Transverse colon (tissue), 4 donors: ENCODE measurements at regions not wholly inside any gene's neighbourhood (a gene's known extent, or its start where the extent isn't known, plus 50 kb on each side); places are given as distances from the start of the nearest gene placed in this dataset.

Experiments
- DNase-seq: peaks from one replicate; pipeline ENCODE4 v3.0.0-alpha.2; 2019
- H3K27ac ChIP-seq, 4 donors: fragments of 200-600 bp; sonication (generic); 2 replicates each; pipeline ENCODE4 v1.5.1; 2016 to 2018; ENCODE audit warnings: inconsistent platforms in 4 of 4
- H3K27me3 ChIP-seq: fragments of 200-600 bp; sonication (generic); 2 replicates; pipeline ENCODE4 v1.5.1; 2017; ENCODE audit warnings: inconsistent platforms
- H3K36me3 ChIP-seq, 4 donors: fragments of 200-600 bp; sonication (generic); 2 replicates each; pipeline ENCODE4 v1.5.1; 2017 to 2019; ENCODE audit warnings: inconsistent platforms in 4 of 4
- H3K4me1 ChIP-seq, 4 donors: fragments of 200-600 bp; sonication (generic); 2 replicates each; pipeline ENCODE4 v1.5.1; 2017 to 2020; ENCODE audit warnings: inconsistent platforms in 4 of 4
- H3K4me3 ChIP-seq, 4 donors: fragments of 200-600 bp; sonication (generic); 1 replicate in 1 of 4; 2 replicates in 3 of 4; pipeline versions ENCODE4 v1.5.1 to v1.6.1; 2017 to 2019; ENCODE audit warnings: inconsistent platforms in 4 of 4
- H3K9me3 ChIP-seq, 2 donors: fragments of 200-600 bp; sonication (generic); 2 replicates each; pipeline ENCODE4 v1.5.1; 2017 to 2019; ENCODE audit warnings: inconsistent platforms in 2 of 2
- EP300 ChIP-seq: sonication (generic); formaldehyde crosslinking; IDR thresholded peaks from one replicate; pipeline ENCODE4 v1.6.1; 2017; ENCODE audit warnings: antibody characterized with exemption, low read depth
- POLR2A ChIP-seq: fragments of 450-650 bp; IDR thresholded peaks from one replicate; pipeline ENCODE4 v1.6.1; 2016; ENCODE audit warnings: antibody characterized with exemption, mild to moderate bottlenecking, moderate library complexity
- POLR2AphosphoS5 ChIP-seq, 3 donors: sonication (generic); formaldehyde crosslinking; IDR thresholded peaks; one replicate each; pipeline ENCODE4 v1.6.1; 2016; ENCODE audit warnings: antibody characterized with exemption in 3 of 3
- WGBS, 2 donors: methylation state at CpG; one replicate each; pipeline ENCODE4 v1.1.5; 2018; ENCODE audit warnings: low coverage in 1 of 2; 5-methylcytosine and 5-hydroxymethylcytosine counted together
- in situ Hi-C, 4 donors: fragments of 200-750 bp; cut with MboI; loops; one replicate each; pipeline versions ENCODE4 v1.15.0 to v1.15.1; 2017; ENCODE audit warnings: low sequenced_read_pairs in 3 of 4, low pct_ligation_motif_present in 1 of 4, low pct_unique_long_range_greater_than_20kb in 1 of 4
- intact Hi-C: fragments of 100-400 bp; cut with DNase I; formaldehyde crosslinking; loops from one replicate; pipeline ENCODE4 v1.15.1; 2023; ENCODE audit warnings: low total_unique reads
- TF ChIP-seq, protein P1 (sequence below), 5 experiments: fragments of 200-600 bp in 3 of 5; fragments of 450-650 bp in 2 of 5; sonication (generic) in 3 of 5; IDR thresholded peaks; 1 replicate in 2 of 5; 2 replicates in 3 of 5; pipeline ENCODE4 v1.5.1; 2016 to 2017; ENCODE audit warnings: antibody characterized with exemption in 5 of 5, inconsistent platforms in 3 of 5, mild to moderate bottlenecking in 2 of 5, moderate library complexity in 1 of 5

DNA sequence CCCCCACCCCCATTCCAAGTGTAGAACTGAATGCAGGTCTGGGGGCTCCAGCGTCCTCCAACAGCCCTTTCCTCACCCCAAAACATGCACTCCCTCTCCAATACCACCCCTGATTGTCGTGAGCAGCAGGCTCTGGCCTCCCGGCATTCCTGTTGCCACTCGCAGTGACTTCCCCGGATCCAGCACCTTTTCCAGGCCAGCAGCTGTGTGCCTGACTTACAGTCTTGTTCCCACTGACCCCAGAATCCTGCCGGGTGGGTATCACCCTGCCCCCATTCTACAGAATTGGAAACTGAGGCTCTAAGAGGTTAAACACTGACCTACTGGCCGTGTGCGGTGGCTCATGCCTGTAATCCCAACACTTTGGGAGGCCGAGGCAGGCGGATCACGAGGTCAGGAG lies 127.2 kb downstream of the OLFM1 start:
- WGBS, 2 donors = 74% methylated on average over 11 of the region's 11 CpGs; no CpG with 5 or more reads in 1 of the 2 donors
- in situ Hi-C loops = no loop called here
- H3K4me1 ChIP-seq = no peaks in the 10 kb centered on the region
- no peak overlapping the region for H3K4me3 ChIP-seq
- intact Hi-C loops = no loop called here
- no peak overlapping the region for H3K27ac ChIP-seq
- TF ChIP-seq POLR2AphosphoS5 (IDR thresholded peaks at IDR 0.05) = no peak
- no peak for TF ChIP-seq EP300
- TF ChIP-seq POLR2A = no peak
- TF ChIP-seq, protein P1, sequence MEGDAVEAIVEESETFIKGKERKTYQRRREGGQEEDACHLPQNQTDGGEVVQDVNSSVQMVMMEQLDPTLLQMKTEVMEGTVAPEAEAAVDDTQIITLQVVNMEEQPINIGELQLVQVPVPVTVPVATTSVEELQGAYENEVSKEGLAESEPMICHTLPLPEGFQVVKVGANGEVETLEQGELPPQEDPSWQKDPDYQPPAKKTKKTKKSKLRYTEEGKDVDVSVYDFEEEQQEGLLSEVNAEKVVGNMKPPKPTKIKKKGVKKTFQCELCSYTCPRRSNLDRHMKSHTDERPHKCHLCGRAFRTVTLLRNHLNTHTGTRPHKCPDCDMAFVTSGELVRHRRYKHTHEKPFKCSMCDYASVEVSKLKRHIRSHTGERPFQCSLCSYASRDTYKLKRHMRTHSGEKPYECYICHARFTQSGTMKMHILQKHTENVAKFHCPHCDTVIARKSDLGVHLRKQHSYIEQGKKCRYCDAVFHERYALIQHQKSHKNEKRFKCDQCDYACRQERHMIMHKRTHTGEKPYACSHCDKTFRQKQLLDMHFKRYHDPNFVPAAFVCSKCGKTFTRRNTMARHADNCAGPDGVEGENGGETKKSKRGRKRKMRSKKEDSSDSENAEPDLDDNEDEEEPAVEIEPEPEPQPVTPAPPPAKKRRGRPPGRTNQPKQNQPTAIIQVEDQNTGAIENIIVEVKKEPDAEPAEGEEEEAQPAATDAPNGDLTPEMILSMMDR (IDR thresholded peaks at IDR 0.05) = no peak
- peaks cover 26% of the 10 kb centered on the region for H3K27me3 ChIP-seq
- H3K9me3 ChIP-seq = no peaks in the 10 kb centered on the region
- no peaks in the 10 kb centered on the region for H3K36me3 ChIP-seq
- DNase-seq = no peak

DNA sequence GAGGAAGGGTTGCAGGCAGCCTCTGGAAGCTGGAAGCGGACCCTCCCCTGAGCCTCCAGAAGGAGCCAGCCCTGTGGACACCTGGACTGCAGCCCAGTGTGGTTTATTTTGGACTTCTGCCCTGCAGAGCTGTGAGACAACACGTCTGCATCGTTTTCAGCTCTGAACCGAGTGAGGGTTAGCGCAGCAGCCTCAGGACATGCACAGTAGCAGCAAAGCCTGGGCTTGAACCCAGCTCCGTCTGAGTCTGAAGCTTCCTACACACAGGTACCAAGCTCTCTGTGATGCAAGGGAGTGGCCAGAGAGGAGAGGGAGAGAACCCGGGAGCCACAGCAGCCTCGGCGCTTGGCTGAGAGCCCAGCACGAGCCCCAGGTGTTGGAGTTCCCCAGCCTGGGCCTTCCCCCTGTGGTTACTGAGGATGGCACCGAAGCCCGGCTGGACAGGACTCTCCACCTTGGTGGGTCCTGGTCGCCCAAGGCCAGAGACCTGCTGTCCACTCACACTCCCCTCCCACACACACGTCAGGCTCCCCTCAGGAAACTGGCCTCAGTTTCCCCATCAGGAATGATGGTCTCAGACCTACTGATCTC lies 128.2 kb downstream of the OLFM1 start:
- intact Hi-C loops (no loop called here), in situ Hi-C loops (no loop called here)
- Histone ChIP-seq H3K27ac (no peak overlapping the region), H3K4me3 (no peak overlapping the region), H3K9me3 (no peaks in the 10 kb centered on the region), H3K36me3 (no peaks in the 10 kb centered on the region), H3K4me1 (no peaks in the 10 kb centered on the region), H3K27me3 (peaks cover 34% of the 10 kb centered on the region)
- 33% methylated on average over 14 of the region's 14 CpGs; no CpG with 5 or more reads in 1 of the 2 donors for WGBS, 2 donors
- TF ChIP-seq, protein P1 (IDR thresholded peaks at IDR 0.05) = no peak
- no peak for TF ChIP-seq EP300
- no peak for TF ChIP-seq POLR2AphosphoS5 (IDR thresholded peaks at IDR 0.05)
- no peak for TF ChIP-seq POLR2A
- no peak for DNase-seq

DNA sequence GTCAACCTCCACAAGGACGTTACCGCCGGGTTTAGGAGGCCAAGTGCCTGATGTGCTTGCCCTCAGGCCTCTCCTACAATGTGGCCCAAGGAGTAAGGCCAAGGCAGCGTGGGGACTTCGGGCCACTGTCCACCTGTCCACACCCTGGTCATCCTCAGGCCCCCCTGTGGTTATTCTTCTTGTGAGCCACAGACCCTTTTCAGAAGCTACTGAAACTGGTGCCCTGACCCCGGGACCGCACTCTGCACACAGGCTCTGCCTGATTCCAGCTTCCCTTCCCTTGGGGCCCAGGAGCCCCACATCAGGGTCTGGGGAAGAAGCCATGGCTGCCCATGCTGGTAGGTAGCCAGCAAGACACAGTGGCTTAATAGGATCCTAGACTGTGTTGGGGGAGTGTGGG lies 128.8 kb downstream of the OLFM1 start:
- Histone ChIP-seq H3K36me3 (no peaks in the 10 kb centered on the region), H3K27me3 (peaks cover 38% of the 10 kb centered on the region), H3K4me1 (no peaks in the 10 kb centered on the region), H3K9me3 (no peaks in the 10 kb centered on the region), H3K4me3 (no peak overlapping the region), H3K27ac (no peak overlapping the region)
- in situ Hi-C loops = no loop called here
- TF ChIP-seq POLR2A (no peak), EP300 (no peak), POLR2AphosphoS5 (IDR thresholded peaks at IDR 0.05) (no peak)
- TF ChIP-seq, protein P1 (IDR thresholded peaks at IDR 0.05) = no peak
- intact Hi-C loops = no loop called here
- DNase-seq = no peak
- WGBS, 2 donors = 81% methylated on average over 7 of the region's 7 CpGs; no CpG with 5 or more reads in 1 of the 2 donors

DNA sequence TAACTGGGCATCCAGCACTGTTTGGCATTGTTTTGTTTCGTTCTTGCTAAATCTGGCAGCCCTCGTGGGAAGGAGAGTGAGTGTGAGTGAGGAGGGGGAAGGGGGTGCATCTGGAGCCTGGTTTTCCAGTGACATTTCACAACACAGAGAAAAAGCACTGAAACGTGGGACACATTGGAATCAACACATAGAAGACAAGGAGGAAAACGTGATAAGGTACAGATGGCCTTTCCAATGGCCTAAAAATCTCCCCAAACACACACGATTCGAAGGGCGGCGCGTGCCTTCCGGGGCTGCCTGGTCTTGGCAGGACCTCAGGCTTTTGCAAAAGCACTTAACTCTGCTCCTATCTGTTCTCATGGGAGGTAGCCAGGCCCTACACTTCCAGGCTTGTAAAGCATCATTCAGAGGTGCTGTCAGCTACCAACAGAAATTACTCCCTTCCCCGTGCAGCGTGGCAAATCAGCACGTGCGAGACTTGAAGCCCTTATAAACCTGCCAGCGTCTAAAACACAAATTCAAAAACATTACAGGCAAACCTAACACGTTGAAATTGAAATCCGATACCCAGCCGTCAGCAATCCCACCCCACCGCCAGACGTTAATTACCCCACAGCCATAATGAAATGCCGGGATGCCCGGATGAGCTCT lies 129.4 kb downstream of the OLFM1 start:
- Histone ChIP-seq H3K9me3 (no peaks in the 10 kb centered on the region), H3K27ac (no peak overlapping the region), H3K4me1 (no peaks in the 10 kb centered on the region), H3K27me3 (peaks cover 38% of the 10 kb centered on the region), H3K36me3 (no peaks in the 10 kb centered on the region), H3K4me3 (no peak overlapping the region)
- in situ Hi-C loops = no loop called here
- intact Hi-C loops = no loop called here
- 38 to 45% methylated on average over 18 to 22 of the region's 22 CpGs for WGBS, 2 donors
- TF ChIP-seq EP300 = no peak
- no peak for TF ChIP-seq POLR2AphosphoS5 (IDR thresholded peaks at IDR 0.05)
- TF ChIP-seq POLR2A = no peak
- TF ChIP-seq, protein P1 (IDR thresholded peaks at IDR 0.05) = no peak
- no peak for DNase-seq
